ENCODE measurements at regions not wholly inside any gene's neighbourhood (a gene's known extent, or its start where the extent isn't known, plus 50 kb on each side); places are given as distances from the start of the nearest gene placed in this dataset.

- DNase-seq: no peak
Measured at GRCh38 chr1:69172003-69173000, 395.4 kb upstream of the LRRC7 start.

GRCh38 chr1:69175053-69175452 lies 392.7 kb upstream of the LRRC7 start:
- DNase-seq: no peak

- no peak for DNase-seq
Measured at GRCh38 chr1:69180358-69180757, 387.4 kb upstream of the LRRC7 start.

- DNase-seq: no peak
Measured at GRCh38 chr1:69185378-69185777, 382.3 kb upstream of the LRRC7 start.

GRCh38 chr1:69191335-69191734 lies 376.4 kb upstream of the LRRC7 start:
- DNase-seq: no peak

- no peak for DNase-seq
Measured at GRCh38 chr1:69195136-69195535, 372.6 kb upstream of the LRRC7 start.

- DNase-seq: no peak
Measured at GRCh38 chr1:69196071-69196470, 371.7 kb upstream of the LRRC7 start.

- DNase-seq: no peak
Measured at GRCh38 chr1:69197816-69198215, 369.9 kb upstream of the LRRC7 start.

- no peak for DNase-seq
Measured at GRCh38 chr1:69201716-69202115, 366.0 kb upstream of the LRRC7 start.

GRCh38 chr1:69203166-69203565 lies 364.6 kb upstream of the LRRC7 start:
- no peak for DNase-seq

GRCh38 chr1:69213644-69214043 lies 354.1 kb upstream of the LRRC7 start:
- DNase-seq: no peak

- DNase-seq: no peak
Measured at GRCh38 chr1:69215883-69216282, 351.8 kb upstream of the LRRC7 start.

GRCh38 chr1:69220672-69221071 lies 347.1 kb upstream of the LRRC7 start:
- DNase-seq: no peak

- DNase-seq: no peak
Measured at GRCh38 chr1:69221524-69221923, 346.2 kb upstream of the LRRC7 start.

GRCh38 chr1:69223156-69223555 lies 344.6 kb upstream of the LRRC7 start:
- no peak for DNase-seq

- no peak for DNase-seq
Measured at GRCh38 chr1:69228501-69228900, 339.2 kb upstream of the LRRC7 start.

GRCh38 chr1:69230208-69230607 lies 337.5 kb upstream of the LRRC7 start:
- no peak for DNase-seq

GRCh38 chr1:69233463-69233862 lies 334.3 kb upstream of the LRRC7 start:
- no peak for DNase-seq

GRCh38 chr1:69244211-69244610 lies 323.5 kb upstream of the LRRC7 start:
- no peak for DNase-seq

GRCh38 chr1:69246109-69246508 lies 321.6 kb upstream of the LRRC7 start:
- no peak for DNase-seq

- DNase-seq: no peak
Measured at GRCh38 chr1:69246710-69247109, 321.0 kb upstream of the LRRC7 start.

GRCh38 chr1:69252696-69253095 lies 315.0 kb upstream of the LRRC7 start:
- DNase-seq: no peak

GRCh38 chr1:69256036-69256435 lies 311.7 kb upstream of the LRRC7 start:
- no peak for DNase-seq

- no peak for DNase-seq
Measured at GRCh38 chr1:69258842-69259241, 308.9 kb upstream of the LRRC7 start.

GRCh38 chr1:69263921-69264391 lies 303.8 kb upstream of the LRRC7 start:
- DNase-seq: peak; percentile 99
